ENCODE measurements at regions not wholly inside any gene's neighbourhood (a gene's known extent, or its start where the extent isn't known, plus 50 kb on each side); places are given as distances from the start of the nearest gene placed in this dataset.

DNA sequence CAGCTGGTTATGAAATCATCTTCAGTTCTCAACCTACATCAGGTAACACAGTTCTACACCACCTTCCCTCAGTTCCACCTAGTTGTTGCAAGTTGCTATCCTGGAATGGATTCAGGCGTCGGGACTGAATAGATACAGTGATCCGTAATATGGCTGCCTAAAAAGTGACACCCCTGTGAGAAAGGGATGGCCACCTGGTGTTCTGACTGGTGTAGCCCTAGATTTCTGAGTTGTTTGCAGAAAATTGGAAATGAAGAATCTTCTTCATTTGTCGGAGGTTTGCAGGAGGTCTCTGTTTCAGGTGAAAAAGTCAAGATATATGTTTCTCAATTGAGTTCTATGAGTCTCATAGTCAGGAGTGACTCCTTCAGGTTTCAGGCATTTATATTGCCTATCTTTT lies 225.8 kb upstream of the ELAC2 start:
- no peak for TF ChIP-seq CTCF (IDR thresholded peaks at IDR 0.05)
- no peak for TF ChIP-seq POLR2A (IDR thresholded peaks at IDR 0.05)

Data from heart left ventricle (tissue), 13 donors.